ENCODE measurements at regions not wholly inside any gene's neighbourhood (a gene's known extent, or its start where the extent isn't known, plus 50 kb on each side); places are given as distances from the start of the nearest gene placed in this dataset.

DNA sequence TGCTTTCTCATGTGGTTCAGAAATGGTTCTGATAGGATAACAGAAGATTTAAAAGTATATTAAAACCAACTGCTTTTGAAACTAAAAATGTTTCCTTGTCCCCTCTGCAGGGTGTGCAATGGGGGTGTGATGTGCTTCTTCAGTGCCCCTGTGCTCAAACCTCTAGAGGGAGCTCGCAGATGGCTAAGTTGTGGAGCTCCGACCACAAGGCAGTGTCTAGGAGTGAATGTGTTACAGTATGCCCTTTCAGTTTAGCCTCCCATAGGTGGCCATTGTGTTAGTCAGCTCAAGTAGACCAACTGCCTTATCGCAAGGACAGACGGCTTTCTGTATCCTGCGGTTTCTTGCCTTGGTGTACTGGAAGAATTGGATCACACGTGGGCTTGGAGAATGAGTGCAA is 130.5 kb downstream of the TENT5D start:
- TF ChIP-seq, protein P1, sequence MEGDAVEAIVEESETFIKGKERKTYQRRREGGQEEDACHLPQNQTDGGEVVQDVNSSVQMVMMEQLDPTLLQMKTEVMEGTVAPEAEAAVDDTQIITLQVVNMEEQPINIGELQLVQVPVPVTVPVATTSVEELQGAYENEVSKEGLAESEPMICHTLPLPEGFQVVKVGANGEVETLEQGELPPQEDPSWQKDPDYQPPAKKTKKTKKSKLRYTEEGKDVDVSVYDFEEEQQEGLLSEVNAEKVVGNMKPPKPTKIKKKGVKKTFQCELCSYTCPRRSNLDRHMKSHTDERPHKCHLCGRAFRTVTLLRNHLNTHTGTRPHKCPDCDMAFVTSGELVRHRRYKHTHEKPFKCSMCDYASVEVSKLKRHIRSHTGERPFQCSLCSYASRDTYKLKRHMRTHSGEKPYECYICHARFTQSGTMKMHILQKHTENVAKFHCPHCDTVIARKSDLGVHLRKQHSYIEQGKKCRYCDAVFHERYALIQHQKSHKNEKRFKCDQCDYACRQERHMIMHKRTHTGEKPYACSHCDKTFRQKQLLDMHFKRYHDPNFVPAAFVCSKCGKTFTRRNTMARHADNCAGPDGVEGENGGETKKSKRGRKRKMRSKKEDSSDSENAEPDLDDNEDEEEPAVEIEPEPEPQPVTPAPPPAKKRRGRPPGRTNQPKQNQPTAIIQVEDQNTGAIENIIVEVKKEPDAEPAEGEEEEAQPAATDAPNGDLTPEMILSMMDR (IDR thresholded peaks at IDR 0.05): no peak
- TF ChIP-seq EP300 (IDR thresholded peaks at IDR 0.05) (no peak), POLR2AphosphoS5 (IDR thresholded peaks at IDR 0.05) (no peak)
